ENCODE measurements at regions not wholly inside any gene's neighbourhood (a gene's known extent, or its start where the extent isn't known, plus 50 kb on each side); places are given as distances from the start of the nearest gene placed in this dataset.

GRCh38 chr14:40213701-40214100 is 781.5 kb upstream of the FBXO33 start:
- H3K27me3 ChIP-seq (ENCODE audit: control insufficient read depth, insufficient read depth, low read length) = no peaks in the 10 kb centered on the region
- H3K36me3 ChIP-seq (ENCODE audit: control insufficient read depth, insufficient read depth, low read length) = no peaks in the 10 kb centered on the region
- no peaks in the 10 kb centered on the region for H3K9me3 ChIP-seq (ENCODE audit: control insufficient read depth, insufficient read depth, low read length)
- no peaks in the 10 kb centered on the region for H3K4me1 ChIP-seq (ENCODE audit: control insufficient read depth, insufficient read depth, low read length)
- no peak overlapping the region for H3K4me3 ChIP-seq (ENCODE audit: low read depth, low read length)
- no peak overlapping the region for H3K9ac ChIP-seq (ENCODE audit: low read depth, low read length)
- no peak overlapping the region for H3K27ac ChIP-seq (ENCODE audit: low read depth, low read length)

- no peak overlapping the region for H3K9ac ChIP-seq (ENCODE audit: low read depth, low read length)
These were observed 772.4 kb upstream of the FBXO33 start for GRCh38 chr14:40204441-40205175.

GRCh38 chr14:40199101-40199500 is 766.9 kb upstream of the FBXO33 start:
- H3K27me3 ChIP-seq (ENCODE audit: control insufficient read depth, insufficient read depth, low read length) = no peaks in the 10 kb centered on the region
- H3K36me3 ChIP-seq (ENCODE audit: control insufficient read depth, insufficient read depth, low read length) = no peaks in the 10 kb centered on the region
- no peak overlapping the region for H3K4me3 ChIP-seq (ENCODE audit: low read depth, low read length)
- no peak overlapping the region for H3K9ac ChIP-seq (ENCODE audit: low read depth, low read length)
- no peaks in the 10 kb centered on the region for H3K4me1 ChIP-seq (ENCODE audit: control insufficient read depth, insufficient read depth, low read length)
- no peak overlapping the region for H3K27ac ChIP-seq (ENCODE audit: low read depth, low read length)
- peaks cover 6% of the 10 kb centered on the region; the same call in 1 of the 2 replicates for H3K9me3 ChIP-seq (ENCODE audit: control insufficient read depth, insufficient read depth, low read length)

More at GRCh38 chr14:40204441-40205175, 772.4 kb upstream of the FBXO33 start:
- H3K27me3 ChIP-seq (ENCODE audit: control insufficient read depth, insufficient read depth, low read length) = no peaks in the 10 kb centered on the region
- H3K36me3 ChIP-seq (ENCODE audit: control insufficient read depth, insufficient read depth, low read length) = no peaks in the 10 kb centered on the region
- H3K27ac ChIP-seq (ENCODE audit: low read depth, low read length) = no peak overlapping the region
- no peaks in the 10 kb centered on the region for H3K4me1 ChIP-seq (ENCODE audit: control insufficient read depth, insufficient read depth, low read length)
- no peak overlapping the region for H3K4me3 ChIP-seq (ENCODE audit: low read depth, low read length)
- H3K9me3 ChIP-seq (ENCODE audit: control insufficient read depth, insufficient read depth, low read length) = peaks cover 6% of the 10 kb centered on the region; the same call in 1 of the 2 replicates

GRCh38 chr14:40197344-40197743 is 765.1 kb upstream of the FBXO33 start:
- H3K27me3 ChIP-seq (ENCODE audit: control insufficient read depth, insufficient read depth, low read length) = no peaks in the 10 kb centered on the region
- H3K9ac ChIP-seq (ENCODE audit: low read depth, low read length) = no peak overlapping the region
- no peak overlapping the region for H3K4me3 ChIP-seq (ENCODE audit: low read depth, low read length)
- no peaks in the 10 kb centered on the region for H3K36me3 ChIP-seq (ENCODE audit: control insufficient read depth, insufficient read depth, low read length)
- H3K4me1 ChIP-seq (ENCODE audit: control insufficient read depth, insufficient read depth, low read length) = no peaks in the 10 kb centered on the region
- H3K9me3 ChIP-seq (ENCODE audit: control insufficient read depth, insufficient read depth, low read length) = peaks cover 6% of the 10 kb centered on the region; the same call in 1 of the 2 replicates
- H3K27ac ChIP-seq (ENCODE audit: low read depth, low read length) = no peak overlapping the region

DNA sequence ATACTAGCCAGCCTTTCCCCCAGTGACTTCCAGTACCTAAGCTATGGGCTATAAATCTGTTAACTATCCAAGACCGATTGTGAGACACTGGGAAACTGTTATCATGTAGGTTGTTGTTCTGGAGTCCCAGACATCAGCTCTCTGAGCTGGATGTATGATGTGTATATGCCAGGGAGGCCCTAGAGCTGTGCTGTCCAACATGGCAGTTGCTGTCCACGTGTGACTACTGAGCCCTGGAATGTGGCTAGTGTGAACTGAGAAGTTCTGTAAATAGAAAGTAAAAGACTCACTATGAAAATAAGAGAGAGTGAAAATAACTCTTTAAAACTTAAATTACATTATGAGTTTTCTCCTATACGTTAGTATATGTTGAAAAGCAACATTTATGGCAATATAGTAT is 755.8 kb upstream of the FBXO33 start:
- Histone ChIP-seq H3K36me3 (ENCODE audit: control insufficient read depth, insufficient read depth, low read length) (no peaks in the 10 kb centered on the region), H3K4me3 (ENCODE audit: low read depth, low read length) (no peak overlapping the region), H3K9ac (ENCODE audit: low read depth, low read length) (no peak overlapping the region), H3K9me3 (ENCODE audit: control insufficient read depth, insufficient read depth, low read length) (no peaks in the 10 kb centered on the region), H3K27ac (ENCODE audit: low read depth, low read length) (no peak overlapping the region), H3K27me3 (ENCODE audit: control insufficient read depth, insufficient read depth, low read length) (no peaks in the 10 kb centered on the region), H3K4me1 (ENCODE audit: control insufficient read depth, insufficient read depth, low read length) (no peaks in the 10 kb centered on the region)

DNA sequence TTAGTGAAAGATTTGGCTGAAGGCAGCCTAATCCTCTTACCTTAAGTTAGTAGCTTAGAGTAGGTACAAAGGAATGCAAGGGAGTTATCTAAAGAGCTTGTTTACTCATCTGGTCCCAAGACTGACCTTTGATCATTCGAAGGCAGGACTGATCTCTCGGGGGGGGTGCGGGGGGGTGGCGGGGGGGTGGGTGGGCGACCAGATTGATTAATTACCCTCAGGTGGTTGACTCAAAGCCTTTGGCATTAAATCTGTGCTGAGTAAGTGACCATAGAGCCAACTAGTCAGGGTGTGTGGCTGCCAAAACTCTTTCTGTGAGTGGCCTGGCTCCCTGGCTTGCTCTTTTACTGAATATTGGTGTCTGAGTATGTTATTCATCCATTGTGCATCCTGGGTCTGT is 731.9 kb upstream of the FBXO33 start:
- H3K9ac ChIP-seq (ENCODE audit: low read depth, low read length) = no peak overlapping the region
- no peaks in the 10 kb centered on the region for H3K36me3 ChIP-seq (ENCODE audit: control insufficient read depth, insufficient read depth, low read length)
- no peaks in the 10 kb centered on the region for H3K4me1 ChIP-seq (ENCODE audit: control insufficient read depth, insufficient read depth, low read length)
- no peak overlapping the region for H3K27ac ChIP-seq (ENCODE audit: low read depth, low read length)
- H3K9me3 ChIP-seq (ENCODE audit: control insufficient read depth, insufficient read depth, low read length) = peaks cover 21% of the 10 kb centered on the region
- no peak overlapping the region; the same call in 1 of the 2 replicates for H3K4me3 ChIP-seq (ENCODE audit: low read depth, low read length)
- no peaks in the 10 kb centered on the region for H3K27me3 ChIP-seq (ENCODE audit: control insufficient read depth, insufficient read depth, low read length)

DNA sequence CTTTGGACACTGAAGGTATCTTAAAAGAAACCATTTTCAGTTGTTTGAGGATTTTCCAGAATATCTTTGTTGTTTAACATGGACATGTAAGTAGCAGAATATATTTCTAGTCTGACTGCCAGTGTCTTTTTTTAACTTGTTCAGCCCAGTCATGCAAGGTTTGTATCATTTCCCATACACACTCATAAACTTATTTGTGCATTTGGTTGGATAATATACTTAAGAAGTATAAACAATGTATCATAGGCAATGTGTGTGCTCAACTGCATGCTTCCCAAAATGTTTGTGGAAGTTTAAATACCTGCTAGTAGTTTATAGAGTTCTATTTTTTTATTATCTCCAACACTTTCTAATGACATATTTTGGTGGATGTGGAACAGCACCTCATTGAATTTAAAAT is 707.4 kb upstream of the FBXO33 start:
- Histone ChIP-seq H3K9ac (ENCODE audit: low read depth, low read length) (no peak overlapping the region), H3K27ac (ENCODE audit: low read depth, low read length) (no peak overlapping the region), H3K9me3 (ENCODE audit: control insufficient read depth, insufficient read depth, low read length) (no peaks in the 10 kb centered on the region), H3K27me3 (ENCODE audit: control insufficient read depth, insufficient read depth, low read length) (no peaks in the 10 kb centered on the region), H3K36me3 (ENCODE audit: control insufficient read depth, insufficient read depth, low read length) (no peaks in the 10 kb centered on the region), H3K4me3 (ENCODE audit: low read depth, low read length) (no peak overlapping the region), H3K4me1 (ENCODE audit: control insufficient read depth, insufficient read depth, low read length) (no peaks in the 10 kb centered on the region)

DNA sequence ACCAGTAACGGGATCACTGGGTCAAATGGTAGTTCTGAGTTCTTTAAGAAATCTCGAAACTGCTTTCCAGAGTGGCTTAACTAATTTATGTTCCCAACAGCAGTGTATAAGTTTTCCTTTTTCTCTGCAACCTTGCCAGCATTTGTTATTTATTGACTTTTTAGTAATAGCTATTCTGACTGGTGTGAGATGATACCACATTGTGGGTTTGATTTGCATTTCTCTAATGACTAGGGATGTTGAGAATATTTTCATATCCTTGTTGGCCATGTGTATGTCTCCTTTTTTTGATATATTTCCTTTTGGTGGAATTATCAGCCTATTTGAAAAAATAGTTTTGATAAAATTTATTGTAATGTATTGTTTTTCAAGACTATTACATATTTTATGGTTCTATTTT is 701.2 kb upstream of the FBXO33 start:
- H3K36me3 ChIP-seq (ENCODE audit: control insufficient read depth, insufficient read depth, low read length) = no peaks in the 10 kb centered on the region
- H3K27ac ChIP-seq (ENCODE audit: low read depth, low read length) = no peak overlapping the region
- H3K9ac ChIP-seq (ENCODE audit: low read depth, low read length) = no peak overlapping the region
- H3K27me3 ChIP-seq (ENCODE audit: control insufficient read depth, insufficient read depth, low read length) = no peaks in the 10 kb centered on the region
- no peaks in the 10 kb centered on the region for H3K9me3 ChIP-seq (ENCODE audit: control insufficient read depth, insufficient read depth, low read length)
- no peak overlapping the region for H3K4me3 ChIP-seq (ENCODE audit: low read depth, low read length)
- H3K4me1 ChIP-seq (ENCODE audit: control insufficient read depth, insufficient read depth, low read length) = no peaks in the 10 kb centered on the region

GRCh38 chr14:40129159-40129558 is 696.9 kb upstream of the FBXO33 start:
- Histone ChIP-seq H3K9me3 (ENCODE audit: control insufficient read depth, insufficient read depth, low read length) (no peaks in the 10 kb centered on the region), H3K27me3 (ENCODE audit: control insufficient read depth, insufficient read depth, low read length) (no peaks in the 10 kb centered on the region), H3K4me3 (ENCODE audit: low read depth, low read length) (no peak overlapping the region), H3K9ac (ENCODE audit: low read depth, low read length) (no peak overlapping the region), H3K27ac (ENCODE audit: low read depth, low read length) (no peak overlapping the region), H3K4me1 (ENCODE audit: control insufficient read depth, insufficient read depth, low read length) (no peaks in the 10 kb centered on the region), H3K36me3 (ENCODE audit: control insufficient read depth, insufficient read depth, low read length) (no peaks in the 10 kb centered on the region)

GRCh38 chr14:40123816-40124215 is 691.6 kb upstream of the FBXO33 start:
- H3K36me3 ChIP-seq (ENCODE audit: control insufficient read depth, insufficient read depth, low read length) = no peaks in the 10 kb centered on the region
- no peak overlapping the region for H3K27ac ChIP-seq (ENCODE audit: low read depth, low read length)
- H3K9ac ChIP-seq (ENCODE audit: low read depth, low read length) = no peak overlapping the region
- peaks cover 13% of the 10 kb centered on the region for H3K4me1 ChIP-seq (ENCODE audit: control insufficient read depth, insufficient read depth, low read length)
- H3K9me3 ChIP-seq (ENCODE audit: control insufficient read depth, insufficient read depth, low read length) = no peaks in the 10 kb centered on the region
- no peaks in the 10 kb centered on the region for H3K27me3 ChIP-seq (ENCODE audit: control insufficient read depth, insufficient read depth, low read length)
- H3K4me3 ChIP-seq (ENCODE audit: low read depth, low read length) = no peak overlapping the region

GRCh38 chr14:40122968-40123648 is 690.9 kb upstream of the FBXO33 start:
- Histone ChIP-seq H3K27me3 (ENCODE audit: control insufficient read depth, insufficient read depth, low read length) (no peaks in the 10 kb centered on the region), H3K4me1 (ENCODE audit: control insufficient read depth, insufficient read depth, low read length) (peaks cover 13% of the 10 kb centered on the region), H3K27ac (ENCODE audit: low read depth, low read length) (peak overlapping the region; percentile 45), H3K9me3 (ENCODE audit: control insufficient read depth, insufficient read depth, low read length) (no peaks in the 10 kb centered on the region), H3K36me3 (ENCODE audit: control insufficient read depth, insufficient read depth, low read length) (no peaks in the 10 kb centered on the region), H3K4me3 (ENCODE audit: low read depth, low read length) (peak overlapping the region; percentile 46), H3K9ac (ENCODE audit: low read depth, low read length) (no peak overlapping the region)

All from HUES48 (cell line).